HCT116 (cell line): ENCODE measurements at regions not wholly inside any gene's neighbourhood (a gene's known extent, or its start where the extent isn't known, plus 50 kb on each side); places are given as distances from the start of the nearest gene placed in this dataset.

Experiments used
- CTCF ChIP-seq, 3 experiments: fragments of 200-600 bp in 1 of 3; sonication (generic) in 1 of 3; IDR thresholded peaks in 2 of 3; conservative IDR thresholded peaks in 1 of 3; 2 replicates each; pipeline ENCODE4 v1.5.1; 2012 to 2017; ENCODE audit warnings: low read depth in 2 of 3, low read length in 2 of 3, antibody characterized with exemption in 1 of 3, borderline replicate concordance in 1 of 3, control low read depth in 1 of 3, mild to moderate bottlenecking in 1 of 3, mixed read lengths in 1 of 3, mixed run types in 1 of 3, moderate library complexity in 1 of 3; ENCODE audit not compliant: insufficient read depth in 1 of 3
- JUND ChIP-seq: IDR thresholded peaks from 2 replicates; pipeline ENCODE4 v1.6.1; 2012
- MAX ChIP-seq: IDR thresholded peaks from 2 replicates; pipeline ENCODE4 v1.6.1; 2012
- POLR2AphosphoS5 ChIP-seq: IDR thresholded peaks from 2 replicates; pipeline ENCODE4 v1.6.1; 2011; ENCODE audit warnings: mild to moderate bottlenecking, low read depth, low read length, moderate library complexity
- REST ChIP-seq: IDR thresholded peaks from 2 replicates; pipeline ENCODE4 v1.6.1; 2012; ENCODE audit warnings: low read depth
- SIN3A ChIP-seq: IDR thresholded peaks from 2 replicates; pipeline ENCODE4 v1.6.1; 2012; ENCODE audit warnings: low read depth
- SRF ChIP-seq: IDR thresholded peaks from 2 replicates; pipeline ENCODE4 v1.6.1; 2012; ENCODE audit warnings: low read depth

GRCh38 chr1:216881695-216882094, 158.5 kb upstream of the ESRRG start:
- TF ChIP-seq SIN3A (no peak), CTCF (IDR thresholded peaks at IDR 0.05 in 2 of 3, conservative IDR thresholded peaks at IDR 0.05 in 1 of 3; ENCODE audit: borderline replicate concordance in 1 of 3, insufficient read depth in 1 of 3, low read depth in 2 of 3, low read length in 2 of 3) (no peak), JUND (no peak), SRF (no peak), REST (no peak), MAX (no peak), POLR2AphosphoS5 (no peak)
